Stomach smooth muscle (tissue), 2 donors: ENCODE measurements at regions not wholly inside any gene's neighbourhood (a gene's known extent, or its start where the extent isn't known, plus 50 kb on each side); places are given as distances from the start of the nearest gene placed in this dataset.

Experiments used
- H3K27ac ChIP-seq: one replicate; pipeline ENCODE4 v1.7.0; 2013; ENCODE audit warnings: mild to moderate bottlenecking, low read length, inconsistent platforms
- H3K27me3 ChIP-seq, 2 donors: one replicate each; pipeline ENCODE4 v1.7.0; 2013; ENCODE audit warnings: low read length in 2 of 2; ENCODE audit not compliant: insufficient read depth in 2 of 2, control insufficient read depth in 1 of 2
- H3K36me3 ChIP-seq, 2 donors: one replicate each; pipeline ENCODE4 v1.7.0; 2013; ENCODE audit warnings: low read length in 2 of 2; ENCODE audit not compliant: control insufficient read depth in 2 of 2, insufficient read depth in 2 of 2
- H3K4me1 ChIP-seq: one replicate; pipeline ENCODE4 v1.7.0; 2013; ENCODE audit warnings: low read length; ENCODE audit not compliant: control insufficient read depth, insufficient read depth
- H3K4me3 ChIP-seq, 2 donors: one replicate each; pipeline ENCODE4 v1.7.0; 2013; ENCODE audit warnings: low read length in 2 of 2
- H3K9ac ChIP-seq, 2 donors: one replicate each; pipeline ENCODE4 v1.7.0; 2013; ENCODE audit warnings: low read length in 2 of 2, mild to moderate bottlenecking in 1 of 2
- H3K9me3 ChIP-seq, 2 donors: one replicate each; pipeline ENCODE4 v1.7.0; 2013; ENCODE audit warnings: low read length in 2 of 2; ENCODE audit not compliant: control insufficient read depth in 2 of 2
- donor health status: healthy.
- donor health status: Pancreatic carcinoma.

GRCh38 chr3:168876346-168877035, 780.8 kb upstream of the GOLIM4 start:
- H3K9me3 ChIP-seq = no peaks in the 10 kb centered on the region
- no peak overlapping the region for H3K4me3 ChIP-seq
- H3K36me3 ChIP-seq = no peaks in the 10 kb centered on the region
- no peak overlapping the region for H3K27ac ChIP-seq
- no peak overlapping the region for H3K9ac ChIP-seq
- H3K4me1 ChIP-seq = no peaks in the 10 kb centered on the region
- no peaks in the 10 kb centered on the region for H3K27me3 ChIP-seq

GRCh38 chr3:168872826-168873225, 777.1 kb upstream of the GOLIM4 start:
- H3K9me3 ChIP-seq = no peaks in the 10 kb centered on the region
- no peaks in the 10 kb centered on the region for H3K27me3 ChIP-seq
- H3K9ac ChIP-seq = no peak overlapping the region
- H3K27ac ChIP-seq = no peak overlapping the region
- no peak overlapping the region for H3K4me3 ChIP-seq
- H3K36me3 ChIP-seq = no peaks in the 10 kb centered on the region
- H3K4me1 ChIP-seq = no peaks in the 10 kb centered on the region

GRCh38 chr3:168870892-168871291, 775.2 kb upstream of the GOLIM4 start:
- H3K4me3 ChIP-seq = no peak overlapping the region
- H3K27ac ChIP-seq = no peak overlapping the region
- H3K9ac ChIP-seq = no peak overlapping the region
- H3K4me1 ChIP-seq = no peaks in the 10 kb centered on the region
- H3K27me3 ChIP-seq = no peaks in the 10 kb centered on the region
- no peaks in the 10 kb centered on the region for H3K9me3 ChIP-seq
- no peaks in the 10 kb centered on the region for H3K36me3 ChIP-seq

GRCh38 chr3:168865022-168865551, 769.4 kb upstream of the GOLIM4 start:
- no peaks in the 10 kb centered on the region for H3K4me1 ChIP-seq
- no peak overlapping the region for H3K4me3 ChIP-seq
- H3K36me3 ChIP-seq = no peaks in the 10 kb centered on the region
- H3K27ac ChIP-seq = no peak overlapping the region
- H3K27me3 ChIP-seq = peaks cover 0 to 3% of the 10 kb centered on the region in 2 donors
- H3K9me3 ChIP-seq = no peaks in the 10 kb centered on the region
- H3K9ac ChIP-seq = no peak overlapping the region

- Histone ChIP-seq H3K4me3 (no peak overlapping the region), H3K4me1 (no peaks in the 10 kb centered on the region), H3K27ac (no peak overlapping the region), H3K9ac (no peak overlapping the region), H3K36me3 (no peaks in the 10 kb centered on the region), H3K9me3 (no peaks in the 10 kb centered on the region), H3K27me3 (peaks cover 0 to 3% of the 10 kb centered on the region in 2 donors)
Observed at GRCh38 chr3:168864107-168865021, 768.6 kb upstream of the GOLIM4 start.

GRCh38 chr3:168863561-168863960, 767.8 kb upstream of the GOLIM4 start:
- Histone ChIP-seq H3K27ac (no peak overlapping the region), H3K4me1 (no peaks in the 10 kb centered on the region), H3K36me3 (no peaks in the 10 kb centered on the region), H3K4me3 (no peak overlapping the region), H3K9ac (no peak overlapping the region), H3K9me3 (no peaks in the 10 kb centered on the region), H3K27me3 (peaks cover 0 to 3% of the 10 kb centered on the region in 2 donors)

- no peaks in the 10 kb centered on the region for H3K9me3 ChIP-seq
- H3K4me3 ChIP-seq = no peak overlapping the region
- no peaks in the 10 kb centered on the region for H3K4me1 ChIP-seq
- no peak overlapping the region for H3K27ac ChIP-seq
- H3K9ac ChIP-seq = no peak overlapping the region
- peaks cover 0 to 3% of the 10 kb centered on the region in 2 donors for H3K27me3 ChIP-seq
- H3K36me3 ChIP-seq = no peaks in the 10 kb centered on the region
Observed at GRCh38 chr3:168862466-168862865, 766.7 kb upstream of the GOLIM4 start.

GRCh38 chr3:168860592-168860991, 764.9 kb upstream of the GOLIM4 start:
- Histone ChIP-seq H3K27me3 (peaks cover 0 to 3% of the 10 kb centered on the region in 2 donors), H3K4me3 (no peak overlapping the region), H3K9me3 (no peaks in the 10 kb centered on the region), H3K36me3 (no peaks in the 10 kb centered on the region), H3K4me1 (no peaks in the 10 kb centered on the region), H3K27ac (no peak overlapping the region), H3K9ac (no peak overlapping the region)

GRCh38 chr3:168860028-168860427, 764.3 kb upstream of the GOLIM4 start:
- H3K4me1 ChIP-seq = no peaks in the 10 kb centered on the region
- no peaks in the 10 kb centered on the region for H3K36me3 ChIP-seq
- no peak overlapping the region for H3K9ac ChIP-seq
- H3K4me3 ChIP-seq = no peak overlapping the region
- no peaks in the 10 kb centered on the region for H3K9me3 ChIP-seq
- H3K27me3 ChIP-seq = peaks cover 0 to 3% of the 10 kb centered on the region in 2 donors
- H3K27ac ChIP-seq = no peak overlapping the region

- H3K4me1 ChIP-seq = no peaks in the 10 kb centered on the region
Observed at GRCh38 chr3:168859574-168859973, 763.9 kb upstream of the GOLIM4 start.

More at GRCh38 chr3:168859574-168859973, 763.9 kb upstream of the GOLIM4 start:
- Histone ChIP-seq H3K4me3 (no peak overlapping the region), H3K27me3 (peaks cover 0 to under 1% of the 10 kb centered on the region in 2 donors), H3K36me3 (no peaks in the 10 kb centered on the region), H3K9ac (no peak overlapping the region), H3K9me3 (no peaks in the 10 kb centered on the region), H3K27ac (no peak overlapping the region)
